ENCODE measurements at regions not wholly inside any gene's neighbourhood (a gene's known extent, or its start where the extent isn't known, plus 50 kb on each side); places are given as distances from the start of the nearest gene placed in this dataset.

GRCh38 chr7:45343746-45344145 lies 186.2 kb downstream of the RAMP3 start:
- Histone ChIP-seq H3K4me3 (ENCODE audit: low read depth in 1 of 3, low read length in 3 of 3) (no peak overlapping the region), H3K9ac (ENCODE audit: low read depth in 1 of 2, low read length in 2 of 2) (no peak overlapping the region), H3K27me3 (ENCODE audit: control insufficient read depth in 4 of 4, insufficient read depth in 4 of 4, low read length in 3 of 4) (no peaks in the 10 kb centered on the region), H3K9me3 (ENCODE audit: control insufficient read depth in 4 of 4, low read length in 3 of 4) (peaks cover 0 to 3% (median 0%) of the 10 kb centered on the region in 4 donors), H3K4me1 (ENCODE audit: control insufficient read depth in 4 of 4, insufficient read depth in 4 of 4, low read length in 3 of 4) (no peaks in the 10 kb centered on the region), H3K36me3 (ENCODE audit: control insufficient read depth in 4 of 4, insufficient read depth in 3 of 4, low read depth in 1 of 4, low read length in 3 of 4) (no peaks in the 10 kb centered on the region), H3K27ac (ENCODE audit: low read depth in 1 of 2, low read length in 2 of 2) (no peak overlapping the region)
- no peak for DNase-seq (ENCODE audit: low spot score)
- TF ChIP-seq, protein P1, sequence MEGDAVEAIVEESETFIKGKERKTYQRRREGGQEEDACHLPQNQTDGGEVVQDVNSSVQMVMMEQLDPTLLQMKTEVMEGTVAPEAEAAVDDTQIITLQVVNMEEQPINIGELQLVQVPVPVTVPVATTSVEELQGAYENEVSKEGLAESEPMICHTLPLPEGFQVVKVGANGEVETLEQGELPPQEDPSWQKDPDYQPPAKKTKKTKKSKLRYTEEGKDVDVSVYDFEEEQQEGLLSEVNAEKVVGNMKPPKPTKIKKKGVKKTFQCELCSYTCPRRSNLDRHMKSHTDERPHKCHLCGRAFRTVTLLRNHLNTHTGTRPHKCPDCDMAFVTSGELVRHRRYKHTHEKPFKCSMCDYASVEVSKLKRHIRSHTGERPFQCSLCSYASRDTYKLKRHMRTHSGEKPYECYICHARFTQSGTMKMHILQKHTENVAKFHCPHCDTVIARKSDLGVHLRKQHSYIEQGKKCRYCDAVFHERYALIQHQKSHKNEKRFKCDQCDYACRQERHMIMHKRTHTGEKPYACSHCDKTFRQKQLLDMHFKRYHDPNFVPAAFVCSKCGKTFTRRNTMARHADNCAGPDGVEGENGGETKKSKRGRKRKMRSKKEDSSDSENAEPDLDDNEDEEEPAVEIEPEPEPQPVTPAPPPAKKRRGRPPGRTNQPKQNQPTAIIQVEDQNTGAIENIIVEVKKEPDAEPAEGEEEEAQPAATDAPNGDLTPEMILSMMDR (IDR thresholded peaks at IDR 0.05; ENCODE audit: low read depth, low read length, missing input control) = no peak
- no peak for TF ChIP-seq HNF4G (IDR thresholded peaks at IDR 0.05)
- TF ChIP-seq GABPA (IDR thresholded peaks at IDR 0.05 in 1 of 2, conservative IDR thresholded peaks at IDR 0.05 in 1 of 2) = no peak
- TF ChIP-seq REST (IDR thresholded peaks at IDR 0.05) = no peak
- no peak for TF ChIP-seq RAD21 (IDR thresholded peaks at IDR 0.05)
- 63% methylated on average over 6 of the region's 6 CpGs for WGBS

DNA sequence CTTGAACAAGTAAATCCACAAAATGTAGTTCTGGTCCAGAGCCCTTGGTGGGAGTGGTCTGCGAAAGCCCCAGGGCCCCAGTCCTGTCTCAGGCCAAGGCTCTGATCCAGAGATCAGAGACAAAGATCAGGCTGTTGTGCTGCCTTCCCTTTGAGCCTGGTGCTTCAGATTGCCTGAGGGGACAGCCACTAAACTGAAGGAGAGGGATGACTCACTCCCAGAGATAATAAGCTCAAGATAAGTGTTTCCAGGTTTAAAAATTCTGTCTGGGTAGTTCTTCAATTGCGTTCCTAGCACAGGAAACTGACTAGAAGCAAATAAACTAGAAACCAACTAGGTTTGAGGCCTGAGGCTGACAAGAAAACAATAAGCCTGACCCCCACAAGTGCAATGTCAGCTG lies 190.2 kb downstream of the RAMP3 start:
- Histone ChIP-seq H3K4me1 (ENCODE audit: control insufficient read depth in 4 of 4, insufficient read depth in 4 of 4, low read length in 3 of 4) (no peaks in the 10 kb centered on the region), H3K27me3 (ENCODE audit: control insufficient read depth in 4 of 4, insufficient read depth in 4 of 4, low read length in 3 of 4) (no peaks in the 10 kb centered on the region), H3K27ac (ENCODE audit: low read depth in 1 of 2, low read length in 2 of 2) (no peak overlapping the region), H3K9me3 (ENCODE audit: control insufficient read depth in 4 of 4, low read length in 3 of 4) (peaks cover 0 to 3% (median 0%) of the 10 kb centered on the region in 4 donors), H3K4me3 (ENCODE audit: low read depth in 1 of 3, low read length in 3 of 3) (no peak overlapping the region), H3K9ac (ENCODE audit: low read depth in 1 of 2, low read length in 2 of 2) (no peak overlapping the region), H3K36me3 (ENCODE audit: control insufficient read depth in 4 of 4, insufficient read depth in 3 of 4, low read depth in 1 of 4, low read length in 3 of 4) (no peaks in the 10 kb centered on the region)
- TF ChIP-seq FOXA1 (IDR thresholded peaks at IDR 0.05) (no peak), HNF4G (IDR thresholded peaks at IDR 0.05) (no peak), REST (IDR thresholded peaks at IDR 0.05) (no peak), RAD21 (IDR thresholded peaks at IDR 0.05) (no peak), YY1 (IDR thresholded peaks at IDR 0.05) (no peak), EGR1 (IDR thresholded peaks at IDR 0.05; ENCODE audit: low read depth in 2 of 2) (no peak), HNF4A (conservative IDR thresholded peaks at IDR 0.05) (no peak), SP1 (IDR thresholded peaks at IDR 0.05) (no peak), RXRA (IDR thresholded peaks at IDR 0.05) (no peak), NR2F2 (IDR thresholded peaks at IDR 0.05) (no peak), FOXA2 (IDR thresholded peaks at IDR 0.05) (no peak), GABPA (IDR thresholded peaks at IDR 0.05 in 1 of 2, conservative IDR thresholded peaks at IDR 0.05 in 1 of 2) (no peak), JUND (IDR thresholded peaks at IDR 0.05) (no peak)
- TF ChIP-seq, protein P2, sequence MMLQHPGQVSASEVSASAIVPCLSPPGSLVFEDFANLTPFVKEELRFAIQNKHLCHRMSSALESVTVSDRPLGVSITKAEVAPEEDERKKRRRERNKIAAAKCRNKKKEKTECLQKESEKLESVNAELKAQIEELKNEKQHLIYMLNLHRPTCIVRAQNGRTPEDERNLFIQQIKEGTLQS (IDR thresholded peaks at IDR 0.05) = no peak
- TF ChIP-seq, protein P3, sequence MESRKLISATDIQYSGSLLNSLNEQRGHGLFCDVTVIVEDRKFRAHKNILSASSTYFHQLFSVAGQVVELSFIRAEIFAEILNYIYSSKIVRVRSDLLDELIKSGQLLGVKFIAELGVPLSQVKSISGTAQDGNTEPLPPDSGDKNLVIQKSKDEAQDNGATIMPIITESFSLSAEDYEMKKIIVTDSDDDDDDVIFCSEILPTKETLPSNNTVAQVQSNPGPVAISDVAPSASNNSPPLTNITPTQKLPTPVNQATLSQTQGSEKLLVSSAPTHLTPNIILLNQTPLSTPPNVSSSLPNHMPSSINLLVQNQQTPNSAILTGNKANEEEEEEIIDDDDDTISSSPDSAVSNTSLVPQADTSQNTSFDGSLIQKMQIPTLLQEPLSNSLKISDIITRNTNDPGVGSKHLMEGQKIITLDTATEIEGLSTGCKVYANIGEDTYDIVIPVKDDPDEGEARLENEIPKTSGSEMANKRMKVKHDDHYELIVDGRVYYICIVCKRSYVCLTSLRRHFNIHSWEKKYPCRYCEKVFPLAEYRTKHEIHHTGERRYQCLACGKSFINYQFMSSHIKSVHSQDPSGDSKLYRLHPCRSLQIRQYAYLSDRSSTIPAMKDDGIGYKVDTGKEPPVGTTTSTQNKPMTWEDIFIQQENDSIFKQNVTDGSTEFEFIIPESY (IDR thresholded peaks at IDR 0.05) = no peak
- TF ChIP-seq, protein P1 (IDR thresholded peaks at IDR 0.05; ENCODE audit: low read depth, low read length, missing input control) = no peak
- DNase-seq (ENCODE audit: low spot score) = no peak
- WGBS = 73% methylated on average over 2 of the region's 2 CpGs
